Neural crest cell (in vitro differentiated cells): ENCODE measurements at regions not wholly inside any gene's neighbourhood (a gene's known extent, or its start where the extent isn't known, plus 50 kb on each side); places are given as distances from the start of the nearest gene placed in this dataset.

ENCODE experiments used
- DNase-seq: peaks from one replicate; pipeline ENCODE4 v3.0.0; 2021; ENCODE audit warnings: low read depth, mixed read lengths, low spot score
- H3K27ac Mint-ChIP-seq: one replicate; pipeline ENCODE4 v1.8.0; 2021; ENCODE audit warnings: mild to moderate bottlenecking, mixed read lengths; ENCODE audit not compliant: unreplicated experiment
- H3K27me3 Mint-ChIP-seq: 2 replicates; pipeline ENCODE4 v1.8.0; 2021; ENCODE audit warnings: low read depth, mild to moderate bottlenecking, mixed read lengths
- H3K36me3 Mint-ChIP-seq: 2 replicates; pipeline ENCODE4 v1.8.0; 2021; ENCODE audit warnings: low read depth, mild to moderate bottlenecking, mixed read lengths
- H3K4me1 Mint-ChIP-seq: 2 replicates; pipeline ENCODE4 v1.8.0; 2021; ENCODE audit warnings: mixed read lengths
- H3K4me3 Mint-ChIP-seq: one replicate; pipeline ENCODE4 v1.8.0; 2021; ENCODE audit warnings: mild to moderate bottlenecking, mixed read lengths
- H3K9me3 Mint-ChIP-seq: 2 replicates; pipeline ENCODE4 v1.8.0; 2021; ENCODE audit warnings: mixed read lengths
- CTCF ChIP-seq: fragments of 200-600 bp; sonication (generic); conservative IDR thresholded peaks from 2 replicates; pipeline ENCODE4 v1.5.0; 2021; ENCODE audit warnings: antibody characterized with exemption, mild to moderate bottlenecking

- H3K4me1 Mint-ChIP-seq = peaks cover 11% of the 10 kb centered on the region
- no peaks in the 10 kb centered on the region for H3K36me3 Mint-ChIP-seq
- H3K9me3 Mint-ChIP-seq = no peaks in the 10 kb centered on the region
- H3K27me3 Mint-ChIP-seq = no peaks in the 10 kb centered on the region
- H3K4me3 Mint-ChIP-seq = no peak overlapping the region
- no peak overlapping the region for H3K27ac Mint-ChIP-seq
- TF ChIP-seq CTCF = no peak
- no peak for DNase-seq
These were observed 461.3 kb downstream of the GJA1 start for GRCh38 chr6:121896771-121897170.

- peaks cover 11% of the 10 kb centered on the region for H3K4me1 Mint-ChIP-seq
- no peaks in the 10 kb centered on the region for H3K27me3 Mint-ChIP-seq
- TF ChIP-seq CTCF = no peak
- no peak for DNase-seq
- no peak overlapping the region for H3K4me3 Mint-ChIP-seq
- H3K36me3 Mint-ChIP-seq = no peaks in the 10 kb centered on the region
- no peaks in the 10 kb centered on the region for H3K9me3 Mint-ChIP-seq
- H3K27ac Mint-ChIP-seq = peak overlapping the region; percentile 81
These were observed 461.9 kb downstream of the GJA1 start for GRCh38 chr6:121897337-121897760.

- Mint-ChIP-seq H3K4me3 (no peak overlapping the region), H3K9me3 (no peaks in the 10 kb centered on the region), H3K27me3 (no peaks in the 10 kb centered on the region)
These were observed 466.0 kb downstream of the GJA1 start for GRCh38 chr6:121901432-121901831.

GRCh38 chr6:121904559-121904958 lies 469.1 kb downstream of the GJA1 start:
- H3K4me3 Mint-ChIP-seq = no peak overlapping the region
- H3K27ac Mint-ChIP-seq = no peak overlapping the region
- H3K27me3 Mint-ChIP-seq = no peaks in the 10 kb centered on the region

More at GRCh38 chr6:121901432-121901831, 466.0 kb downstream of the GJA1 start:
- no peak for DNase-seq
- Mint-ChIP-seq H3K36me3 (no peaks in the 10 kb centered on the region), H3K4me1 (peaks cover 11% of the 10 kb centered on the region), H3K27ac (no peak overlapping the region)
- TF ChIP-seq CTCF = no peak

GRCh38 chr6:121912905-121913304 lies 477.5 kb downstream of the GJA1 start:
- no peaks in the 10 kb centered on the region for H3K4me1 Mint-ChIP-seq
- peaks cover 3% of the 10 kb centered on the region for H3K36me3 Mint-ChIP-seq
- no peak overlapping the region for H3K4me3 Mint-ChIP-seq
- no peak for TF ChIP-seq CTCF
- no peak for DNase-seq
- no peak overlapping the region for H3K27ac Mint-ChIP-seq
- peaks cover 3% of the 10 kb centered on the region for H3K9me3 Mint-ChIP-seq
- H3K27me3 Mint-ChIP-seq = no peaks in the 10 kb centered on the region

More at GRCh38 chr6:121904559-121904958, 469.1 kb downstream of the GJA1 start:
- no peaks in the 10 kb centered on the region for H3K4me1 Mint-ChIP-seq
- peaks cover 3% of the 10 kb centered on the region for H3K36me3 Mint-ChIP-seq
- DNase-seq = no peak
- peaks cover 3% of the 10 kb centered on the region for H3K9me3 Mint-ChIP-seq
- TF ChIP-seq CTCF = no peak
